ENCODE measurements at regions not wholly inside any gene's neighbourhood (a gene's known extent, or its start where the extent isn't known, plus 50 kb on each side); places are given as distances from the start of the nearest gene placed in this dataset.
A peak's percentile ranks its signal among the peaks of the same experiment; 100 is the strongest.

DNA sequence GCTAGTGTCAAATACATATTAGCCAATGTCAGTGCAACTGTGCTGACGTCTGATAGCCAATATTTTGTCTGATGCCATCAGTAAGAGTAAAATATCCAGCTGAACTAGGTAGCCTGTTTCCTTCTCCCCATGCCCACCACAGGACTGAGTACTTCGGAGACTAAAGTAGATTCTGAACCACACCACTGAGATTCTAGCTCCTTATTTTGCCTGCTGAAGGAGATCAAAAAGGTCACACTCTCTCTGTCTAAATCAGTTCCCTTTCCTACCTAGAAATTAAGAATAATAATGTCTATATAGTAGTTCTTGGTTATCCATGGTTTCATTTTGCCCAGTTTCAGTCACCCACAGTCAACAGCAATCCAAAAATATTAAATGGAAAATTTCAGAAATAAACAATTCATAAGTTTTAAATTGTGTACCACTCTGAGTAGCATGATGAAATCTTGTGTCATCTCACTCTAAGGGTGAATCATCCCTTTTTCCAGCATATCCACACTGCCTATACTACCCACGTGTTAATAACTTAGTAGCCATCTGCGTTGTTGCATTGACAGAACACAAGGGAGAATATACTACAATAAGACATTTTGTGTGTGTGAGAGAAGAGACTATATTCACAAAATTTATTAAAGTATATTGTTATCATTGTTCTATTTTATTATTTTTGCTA is 1043.3 kb upstream of the PIK3C3 start:
- no peak overlapping the region for H3K4me3 ChIP-seq (replicated peaks in 1 of 2; ENCODE audit: low read depth in 2 of 2, low read length in 2 of 2)
- no peak for TF ChIP-seq CTCF (IDR thresholded peaks at IDR 0.05; ENCODE audit: low read depth, low read length)
- peak; percentile 33 to 82 for DNase-seq (ENCODE audit: low read depth in 2 of 2)

DNA sequence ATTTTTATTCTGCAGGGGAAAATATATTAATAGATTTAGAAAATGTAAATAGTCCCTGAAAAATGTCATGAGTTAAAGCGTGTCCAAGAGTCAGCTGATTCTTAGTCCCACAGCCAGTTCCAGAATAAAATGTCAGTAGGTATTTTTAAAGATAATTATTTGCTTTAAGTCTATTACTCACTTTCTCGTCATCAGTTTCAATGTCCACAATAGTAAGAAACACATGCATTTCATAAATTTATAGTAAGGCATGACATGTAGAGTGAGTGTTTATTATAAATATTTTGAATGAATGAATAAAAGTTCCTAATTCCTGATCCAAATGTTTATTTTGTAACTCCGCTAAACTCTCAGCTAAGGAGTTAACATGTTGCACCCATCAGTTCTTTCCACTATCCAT is 1044.0 kb upstream of the PIK3C3 start:
- no peak overlapping the region for H3K4me3 ChIP-seq (replicated peaks in 1 of 2; ENCODE audit: low read depth in 2 of 2, low read length in 2 of 2)
- no peak for TF ChIP-seq CTCF (IDR thresholded peaks at IDR 0.05; ENCODE audit: low read depth, low read length)
- peak in 1 of 2 donors; percentile 38 for DNase-seq (ENCODE audit: low read depth in 2 of 2)

DNA sequence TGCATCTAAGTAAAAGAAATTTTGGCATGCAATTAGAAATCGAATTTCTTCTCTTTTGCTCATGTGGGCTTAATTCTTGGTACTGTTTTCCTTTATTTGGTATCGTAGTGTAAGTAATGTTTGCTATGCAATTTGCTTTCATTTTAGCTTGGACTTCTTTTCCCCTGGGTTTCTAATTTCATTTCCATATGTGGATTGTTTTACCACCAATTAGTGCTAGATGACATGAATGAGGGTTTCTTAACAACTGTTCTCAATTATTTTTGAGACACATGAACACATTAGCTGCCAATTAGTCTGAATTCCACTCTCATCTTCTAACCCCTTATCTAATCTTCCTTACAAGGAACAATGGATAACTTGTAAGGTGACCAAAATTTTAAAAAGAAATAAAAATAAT is 1047.2 kb upstream of the PIK3C3 start:
- no peak for DNase-seq (ENCODE audit: low read depth in 2 of 2)
- no peak overlapping the region for H3K4me3 ChIP-seq (replicated peaks in 1 of 2; ENCODE audit: low read depth in 2 of 2, low read length in 2 of 2)
- no peak for TF ChIP-seq CTCF (IDR thresholded peaks at IDR 0.05; ENCODE audit: low read depth, low read length)

DNA sequence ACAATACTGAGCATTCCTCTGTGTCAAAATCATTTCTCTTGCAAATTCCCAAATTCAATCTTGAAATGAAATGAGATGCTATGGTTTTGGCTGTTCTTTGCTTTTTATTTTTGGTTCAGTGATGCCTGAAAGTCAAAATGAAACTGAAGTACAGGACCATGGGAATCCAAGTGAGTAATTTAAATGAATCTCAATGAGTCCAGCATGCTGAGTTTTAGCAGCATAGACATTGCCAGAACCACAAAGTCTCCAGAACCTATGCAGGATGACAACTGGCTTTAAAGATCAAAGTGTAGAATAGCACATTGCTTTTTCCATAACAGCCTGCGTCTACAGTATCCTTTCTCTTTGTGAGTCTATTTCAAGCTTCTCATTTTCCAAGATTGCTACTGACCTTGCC is 1050.7 kb upstream of the PIK3C3 start:
- DNase-seq (ENCODE audit: low read depth in 2 of 2), result no peak
- TF ChIP-seq CTCF (IDR thresholded peaks at IDR 0.05; ENCODE audit: low read depth, low read length), result no peak
- H3K4me3 ChIP-seq (replicated peaks in 1 of 2; ENCODE audit: low read depth in 2 of 2, low read length in 2 of 2), result no peak overlapping the region

DNA sequence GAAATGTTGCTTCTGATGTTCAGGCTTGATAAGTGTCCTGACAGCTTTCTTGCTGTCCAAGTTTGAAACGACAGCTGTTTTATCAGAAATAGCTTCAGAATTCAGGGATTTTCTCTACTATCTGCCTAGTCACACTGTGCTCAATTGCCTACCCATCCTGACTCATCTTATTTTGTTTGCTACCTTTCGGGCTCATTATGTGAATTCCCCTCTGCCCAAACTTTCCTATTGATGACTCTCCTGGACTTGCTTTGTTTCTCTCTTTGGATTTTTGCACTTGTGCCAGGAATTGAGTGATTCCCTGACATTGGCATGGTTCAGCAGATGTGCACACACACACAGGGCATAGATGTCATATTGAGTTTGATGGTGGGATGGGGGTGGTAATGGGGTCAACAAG is 1052.6 kb upstream of the PIK3C3 start:
- DNase-seq (ENCODE audit: low read depth in 2 of 2), result peak in 1 of 2 donors; percentile 21
- TF ChIP-seq CTCF (IDR thresholded peaks at IDR 0.05; ENCODE audit: low read depth, low read length), result no peak
- H3K4me3 ChIP-seq (replicated peaks in 1 of 2; ENCODE audit: low read depth in 2 of 2, low read length in 2 of 2), result no peak overlapping the region

DNA sequence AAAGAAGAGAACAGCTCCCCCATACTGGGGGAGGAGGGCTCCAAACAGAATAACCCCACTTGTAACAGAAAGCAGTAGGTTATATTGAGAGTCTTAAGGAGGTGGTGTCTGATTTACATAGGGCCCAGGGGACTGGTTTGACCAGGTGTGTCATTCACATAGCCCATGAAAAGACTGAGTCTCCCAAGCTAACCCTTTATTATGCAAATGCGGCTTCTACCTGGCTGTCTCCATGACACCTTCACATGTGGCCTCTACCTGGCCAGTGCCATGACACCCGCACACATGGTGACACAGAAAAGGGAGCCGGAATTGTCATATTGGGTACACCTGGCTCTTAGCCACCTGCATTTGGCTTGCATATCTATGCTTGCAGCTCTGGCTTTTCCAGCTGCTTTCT is 1057.2 kb upstream of the PIK3C3 start:
- H3K4me3 ChIP-seq (replicated peaks in 1 of 2; ENCODE audit: low read depth in 2 of 2, low read length in 2 of 2), result no peak overlapping the region
- DNase-seq (ENCODE audit: low read depth in 2 of 2), result no peak
- TF ChIP-seq CTCF (IDR thresholded peaks at IDR 0.05; ENCODE audit: low read depth, low read length), result no peak

DNA sequence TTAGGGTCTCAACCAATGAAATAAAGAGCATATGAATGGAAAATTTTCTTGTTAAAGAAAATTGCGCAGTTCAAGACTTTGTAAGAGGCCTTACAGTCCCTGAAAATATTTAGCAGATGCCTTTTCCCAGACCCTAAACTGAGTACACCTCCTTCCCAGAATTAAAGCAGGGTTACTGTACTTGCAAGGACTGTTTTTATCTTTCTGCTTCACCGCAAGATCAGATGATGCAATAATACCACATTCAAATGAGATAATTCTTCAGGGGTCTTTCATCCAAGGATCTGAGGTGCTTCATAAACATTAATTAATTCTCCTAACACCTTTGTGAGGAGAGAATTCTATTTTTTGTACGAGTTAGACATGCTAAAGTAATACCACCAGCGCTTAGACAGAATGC is 1071.8 kb upstream of the PIK3C3 start:
- H3K4me3 ChIP-seq (replicated peaks in 1 of 2; ENCODE audit: low read depth in 2 of 2, low read length in 2 of 2), result no peak overlapping the region
- TF ChIP-seq CTCF (IDR thresholded peaks at IDR 0.05; ENCODE audit: low read depth, low read length), result no peak
- DNase-seq (ENCODE audit: low read depth in 2 of 2), result no peak
